ENCODE measurements at regions not wholly inside any gene's neighbourhood (a gene's known extent, or its start where the extent isn't known, plus 50 kb on each side); places are given as distances from the start of the nearest gene placed in this dataset.

- TF ChIP-seq TARDBP (IDR thresholded peaks at IDR 0.05): no peak
- no peak for TF ChIP-seq NFRKB (IDR thresholded peaks at IDR 0.05)
- TF ChIP-seq ARNT (IDR thresholded peaks at IDR 0.05): no peak
- TF ChIP-seq ELF4 (IDR thresholded peaks at IDR 0.05): no peak
- TF ChIP-seq FOXA1 (IDR thresholded peaks at IDR 0.05): no peak
- no peak for TF ChIP-seq FOXM1 (IDR thresholded peaks at IDR 0.05; ENCODE audit: borderline replicate concordance)
- TF ChIP-seq, protein P1, sequence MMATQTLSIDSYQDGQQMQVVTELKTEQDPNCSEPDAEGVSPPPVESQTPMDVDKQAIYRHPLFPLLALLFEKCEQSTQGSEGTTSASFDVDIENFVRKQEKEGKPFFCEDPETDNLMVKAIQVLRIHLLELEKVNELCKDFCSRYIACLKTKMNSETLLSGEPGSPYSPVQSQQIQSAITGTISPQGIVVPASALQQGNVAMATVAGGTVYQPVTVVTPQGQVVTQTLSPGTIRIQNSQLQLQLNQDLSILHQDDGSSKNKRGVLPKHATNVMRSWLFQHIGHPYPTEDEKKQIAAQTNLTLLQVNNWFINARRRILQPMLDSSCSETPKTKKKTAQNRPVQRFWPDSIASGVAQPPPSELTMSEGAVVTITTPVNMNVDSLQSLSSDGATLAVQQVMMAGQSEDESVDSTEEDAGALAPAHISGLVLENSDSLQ (IDR thresholded peaks at IDR 0.05): no peak
- TF ChIP-seq LEF1 (IDR thresholded peaks at IDR 0.05; ENCODE audit: borderline replicate concordance): no peak
- TF ChIP-seq L3MBTL2 (conservative IDR thresholded peaks at IDR 0.05): no peak
- TF ChIP-seq BHLHE40 (IDR thresholded peaks at IDR 0.05; ENCODE audit: borderline replicate concordance): no peak
- no peak for TF ChIP-seq ZNF384 (IDR thresholded peaks at IDR 0.05)
- no peak for DNase-seq (ENCODE audit: extremely low spot score)
- ChIA-PET POLR2A (no interaction called here), CTCF (no interaction called here)
Measured at GRCh38 chr1:163570071-163570470, 248.3 kb downstream of the NUF2 start.

- no peak for DNase-seq (ENCODE audit: extremely low spot score)
- ChIA-PET CTCF (no interaction called here), POLR2A (no interaction called here)
- TF ChIP-seq SP1 (IDR thresholded peaks at IDR 0.05): no peak
- no peak for TF ChIP-seq BHLHE40 (IDR thresholded peaks at IDR 0.05; ENCODE audit: borderline replicate concordance)
- TF ChIP-seq ZNF384 (IDR thresholded peaks at IDR 0.05): no peak
- no peak for TF ChIP-seq TARDBP (IDR thresholded peaks at IDR 0.05)
- no peak for TF ChIP-seq LEF1 (IDR thresholded peaks at IDR 0.05; ENCODE audit: borderline replicate concordance)
- no peak for TF ChIP-seq ELF4 (IDR thresholded peaks at IDR 0.05)
- no peak for TF ChIP-seq L3MBTL2 (conservative IDR thresholded peaks at IDR 0.05)
- no peak for TF ChIP-seq NFRKB (IDR thresholded peaks at IDR 0.05)
- no peak for TF ChIP-seq FOXM1 (IDR thresholded peaks at IDR 0.05; ENCODE audit: borderline replicate concordance)
- no peak for TF ChIP-seq SUZ12 (IDR thresholded peaks at IDR 0.05)
- no peak for TF ChIP-seq CTBP1 (IDR thresholded peaks at IDR 0.05; ENCODE audit: borderline replicate concordance)
- no peak for TF ChIP-seq FOXK2 (IDR thresholded peaks at IDR 0.05)
- TF ChIP-seq, protein P1 (IDR thresholded peaks at IDR 0.05): no peak
- TF ChIP-seq HDGF (IDR thresholded peaks at IDR 0.05; ENCODE audit: borderline replicate concordance): no peak
- TF ChIP-seq FOXA1 (IDR thresholded peaks at IDR 0.05): no peak
- TF ChIP-seq ARNT (IDR thresholded peaks at IDR 0.05): no peak
Measured at GRCh38 chr1:163571950-163572349, 250.2 kb downstream of the NUF2 start.

DNA sequence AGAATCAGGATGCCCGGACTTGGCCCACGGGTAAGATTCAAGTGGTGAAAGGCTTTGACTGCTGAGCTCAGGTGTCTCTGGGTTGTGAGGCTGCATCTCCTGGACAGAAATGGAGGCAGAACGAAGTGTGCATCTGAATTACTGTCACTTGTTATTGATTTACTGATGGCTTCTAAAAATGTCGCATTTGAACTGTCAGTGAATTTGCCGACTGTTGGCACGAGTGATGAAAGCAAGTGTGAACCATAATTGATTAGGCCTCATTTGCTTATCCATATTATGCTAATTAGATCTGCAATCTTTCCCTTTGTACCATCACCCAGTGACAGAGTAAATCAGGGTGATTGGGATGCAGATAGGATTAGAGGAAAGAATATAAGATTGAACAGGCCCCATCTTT is 252.4 kb downstream of the NUF2 start:
- no peak for DNase-seq (ENCODE audit: extremely low spot score)
- ChIA-PET CTCF (interaction anchor here (0.6 kb wide), 1 partner anchor 1032 kb away, joined by 3 read pairs; no protein-coding TSS in a partner anchor), POLR2A (no interaction called here)
- TF ChIP-seq LEF1 (IDR thresholded peaks at IDR 0.05; ENCODE audit: borderline replicate concordance) (no peak), FOXM1 (IDR thresholded peaks at IDR 0.05; ENCODE audit: borderline replicate concordance) (no peak), ZNF384 (IDR thresholded peaks at IDR 0.05) (no peak), SP1 (IDR thresholded peaks at IDR 0.05) (no peak), ARNT (IDR thresholded peaks at IDR 0.05) (no peak), TARDBP (IDR thresholded peaks at IDR 0.05) (no peak), FOXA1 (IDR thresholded peaks at IDR 0.05) (no peak), SUZ12 (IDR thresholded peaks at IDR 0.05) (no peak), FOXK2 (IDR thresholded peaks at IDR 0.05) (no peak), HDGF (IDR thresholded peaks at IDR 0.05; ENCODE audit: borderline replicate concordance) (no peak), BHLHE40 (IDR thresholded peaks at IDR 0.05; ENCODE audit: borderline replicate concordance) (no peak), NFRKB (IDR thresholded peaks at IDR 0.05) (no peak), CTBP1 (IDR thresholded peaks at IDR 0.05; ENCODE audit: borderline replicate concordance) (no peak), ELF4 (IDR thresholded peaks at IDR 0.05) (no peak), L3MBTL2 (conservative IDR thresholded peaks at IDR 0.05) (no peak)
- TF ChIP-seq, protein P1 (IDR thresholded peaks at IDR 0.05): no peak

DNA sequence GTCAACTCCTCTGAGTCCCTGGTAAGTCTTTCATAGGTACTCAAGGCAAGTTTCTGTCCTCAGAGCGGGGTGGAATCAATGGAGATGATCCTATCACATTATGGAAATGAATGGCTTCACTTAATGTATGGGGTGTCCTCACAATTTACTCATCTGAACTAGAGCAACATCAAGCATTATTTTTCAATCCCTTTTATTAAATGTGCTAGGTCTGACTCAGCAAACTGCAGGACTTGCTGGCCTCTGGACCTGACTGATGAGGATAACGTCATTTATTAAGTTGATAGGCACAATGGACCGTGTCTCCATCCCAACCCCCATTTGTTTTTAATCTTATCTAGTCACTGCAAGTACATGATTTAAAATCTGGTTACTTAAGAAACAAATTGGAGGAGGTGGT is 259.2 kb downstream of the NUF2 start:
- ChIA-PET POLR2A (no interaction called here), CTCF (no interaction called here)
- no peak for DNase-seq (ENCODE audit: extremely low spot score)
- TF ChIP-seq, protein P1 (IDR thresholded peaks at IDR 0.05): no peak
- TF ChIP-seq FOXA1 (IDR thresholded peaks at IDR 0.05) (no peak), BHLHE40 (IDR thresholded peaks at IDR 0.05; ENCODE audit: borderline replicate concordance) (no peak), ARNT (IDR thresholded peaks at IDR 0.05) (no peak), L3MBTL2 (conservative IDR thresholded peaks at IDR 0.05) (no peak), LEF1 (IDR thresholded peaks at IDR 0.05; ENCODE audit: borderline replicate concordance) (no peak), CTBP1 (IDR thresholded peaks at IDR 0.05; ENCODE audit: borderline replicate concordance) (no peak), TARDBP (IDR thresholded peaks at IDR 0.05) (no peak)

DNA sequence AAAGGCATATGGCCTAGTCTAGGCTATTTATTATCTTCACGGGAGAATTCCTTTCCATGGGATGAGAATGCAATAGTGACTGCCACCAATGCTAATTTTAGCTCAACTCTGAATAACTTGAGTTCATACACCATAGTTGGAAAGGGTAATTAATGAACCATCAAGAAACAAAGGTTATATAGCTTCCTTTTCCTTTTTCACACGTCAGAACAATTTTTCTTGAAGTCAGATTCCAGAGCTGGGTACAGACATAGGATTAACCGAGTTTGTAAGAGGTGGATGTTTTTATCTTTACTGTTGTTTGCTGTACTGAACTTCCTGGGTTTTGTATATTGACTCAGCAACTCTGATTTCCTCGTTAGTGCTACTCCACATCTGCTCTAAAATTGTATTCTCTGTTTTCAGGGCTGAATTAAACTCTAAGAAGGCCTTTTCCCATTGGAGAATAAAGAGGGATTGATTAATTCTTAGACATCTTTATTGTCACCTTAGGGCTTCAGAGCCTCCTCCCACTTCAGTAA is 262.0 kb downstream of the NUF2 start:
- DNase-seq (ENCODE audit: extremely low spot score): no peak
- POLR2A ChIA-PET: no interaction called here
- CTCF ChIA-PET: no interaction called here
- no peak for TF ChIP-seq SP1 (IDR thresholded peaks at IDR 0.05)
- TF ChIP-seq LEF1 (IDR thresholded peaks at IDR 0.05; ENCODE audit: borderline replicate concordance): no peak
- no peak for TF ChIP-seq FOXA1 (IDR thresholded peaks at IDR 0.05)
- no peak for TF ChIP-seq SUZ12 (IDR thresholded peaks at IDR 0.05)
- no peak for TF ChIP-seq NFRKB (IDR thresholded peaks at IDR 0.05)
- TF ChIP-seq BHLHE40 (IDR thresholded peaks at IDR 0.05; ENCODE audit: borderline replicate concordance): no peak
- TF ChIP-seq HDGF (IDR thresholded peaks at IDR 0.05; ENCODE audit: borderline replicate concordance): no peak
- TF ChIP-seq, protein P1 (IDR thresholded peaks at IDR 0.05): no peak
- no peak for TF ChIP-seq FOXM1 (IDR thresholded peaks at IDR 0.05; ENCODE audit: borderline replicate concordance)
- TF ChIP-seq ELF4 (IDR thresholded peaks at IDR 0.05): no peak
